Fibroblast of villous mesenchyme (primary cell): ENCODE measurements at regions not wholly inside any gene's neighbourhood (a gene's known extent, or its start where the extent isn't known, plus 50 kb on each side); places are given as distances from the start of the nearest gene placed in this dataset.

Source experiments
- DNase-seq: peaks from one replicate; pipeline ENCODE4 v3.0.0-alpha.2; 2010; ENCODE audit warnings: low read depth
- H3K4me3 ChIP-seq: 2 replicates; pipeline ENCODE4 v1.5.1; 2011; ENCODE audit warnings: low read depth, mild to moderate bottlenecking, low read length
- TF ChIP-seq, protein P1 (sequence below): IDR thresholded peaks from 2 replicates; pipeline ENCODE4 v1.5.1; 2012; ENCODE audit warnings: low read depth, mild to moderate bottlenecking, low read length; ENCODE audit not compliant: insufficient read depth

DNA sequence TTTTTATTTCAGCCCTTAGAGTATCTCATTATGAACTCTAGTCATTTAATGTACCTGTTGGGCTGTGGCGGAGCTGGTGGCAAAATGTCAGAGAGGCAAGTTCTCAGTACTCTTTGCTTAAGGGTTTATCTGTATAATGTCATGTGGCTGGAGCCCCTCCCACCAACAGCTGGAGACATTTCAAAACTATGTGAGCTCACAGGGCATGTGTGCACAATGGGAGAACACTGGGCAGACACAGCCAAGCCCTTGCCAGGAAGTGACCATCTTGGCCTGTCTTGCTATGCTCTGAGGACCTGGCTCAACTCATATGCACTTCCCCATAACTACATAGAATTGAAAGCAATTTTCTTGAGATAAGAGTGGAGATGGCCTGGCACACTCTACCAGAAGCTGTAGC lies 296.4 kb downstream of the PTPRU start:
- TF ChIP-seq, protein P1, sequence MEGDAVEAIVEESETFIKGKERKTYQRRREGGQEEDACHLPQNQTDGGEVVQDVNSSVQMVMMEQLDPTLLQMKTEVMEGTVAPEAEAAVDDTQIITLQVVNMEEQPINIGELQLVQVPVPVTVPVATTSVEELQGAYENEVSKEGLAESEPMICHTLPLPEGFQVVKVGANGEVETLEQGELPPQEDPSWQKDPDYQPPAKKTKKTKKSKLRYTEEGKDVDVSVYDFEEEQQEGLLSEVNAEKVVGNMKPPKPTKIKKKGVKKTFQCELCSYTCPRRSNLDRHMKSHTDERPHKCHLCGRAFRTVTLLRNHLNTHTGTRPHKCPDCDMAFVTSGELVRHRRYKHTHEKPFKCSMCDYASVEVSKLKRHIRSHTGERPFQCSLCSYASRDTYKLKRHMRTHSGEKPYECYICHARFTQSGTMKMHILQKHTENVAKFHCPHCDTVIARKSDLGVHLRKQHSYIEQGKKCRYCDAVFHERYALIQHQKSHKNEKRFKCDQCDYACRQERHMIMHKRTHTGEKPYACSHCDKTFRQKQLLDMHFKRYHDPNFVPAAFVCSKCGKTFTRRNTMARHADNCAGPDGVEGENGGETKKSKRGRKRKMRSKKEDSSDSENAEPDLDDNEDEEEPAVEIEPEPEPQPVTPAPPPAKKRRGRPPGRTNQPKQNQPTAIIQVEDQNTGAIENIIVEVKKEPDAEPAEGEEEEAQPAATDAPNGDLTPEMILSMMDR: no peak
- H3K4me3 ChIP-seq: no peak overlapping the region
- peak; percentile 4 for DNase-seq

DNA sequence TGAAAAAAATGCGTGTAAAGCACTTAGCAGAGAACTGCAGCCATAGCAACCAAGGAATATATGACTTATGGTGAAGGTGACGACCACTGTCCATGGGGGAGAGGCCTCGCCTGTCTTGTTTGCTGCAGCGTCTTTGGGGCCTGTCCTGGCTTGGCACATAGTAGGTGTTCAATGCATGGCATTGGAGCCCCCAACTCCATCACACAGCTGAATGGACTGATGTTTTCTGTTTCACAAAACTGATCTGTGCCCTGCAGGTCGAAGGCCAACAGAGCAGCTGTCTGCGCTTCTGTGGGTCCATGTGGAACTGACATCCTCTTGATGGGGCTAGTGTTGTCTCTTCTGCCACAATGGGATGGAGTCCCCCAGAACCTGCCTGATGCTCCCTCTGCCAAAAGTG lies 296.0 kb downstream of the PTPRU start:
- no peak overlapping the region for H3K4me3 ChIP-seq
- DNase-seq: no peak
- TF ChIP-seq, protein P1: no peak

DNA sequence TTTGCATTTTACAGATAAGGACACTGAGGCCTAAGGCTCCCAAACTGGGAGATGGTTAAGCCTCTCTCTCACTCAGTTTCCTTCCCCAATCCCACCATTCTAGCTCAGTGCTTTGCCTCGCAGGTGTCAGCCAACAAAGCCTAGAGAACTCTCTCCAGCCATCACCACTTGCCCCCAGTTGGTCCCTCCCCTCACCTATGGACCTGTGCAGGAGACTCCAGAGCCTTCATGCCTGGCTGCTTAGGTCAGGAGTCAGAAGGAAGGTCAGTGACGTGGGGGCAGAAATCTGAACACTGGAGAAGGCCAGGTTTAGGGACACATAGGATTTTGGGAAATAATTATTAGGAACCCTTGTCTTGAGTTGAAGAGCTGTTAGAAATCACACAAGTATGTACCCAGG lies 295.3 kb downstream of the PTPRU start:
- no peak for DNase-seq
- TF ChIP-seq, protein P1: no peak
- no peak overlapping the region for H3K4me3 ChIP-seq

DNA sequence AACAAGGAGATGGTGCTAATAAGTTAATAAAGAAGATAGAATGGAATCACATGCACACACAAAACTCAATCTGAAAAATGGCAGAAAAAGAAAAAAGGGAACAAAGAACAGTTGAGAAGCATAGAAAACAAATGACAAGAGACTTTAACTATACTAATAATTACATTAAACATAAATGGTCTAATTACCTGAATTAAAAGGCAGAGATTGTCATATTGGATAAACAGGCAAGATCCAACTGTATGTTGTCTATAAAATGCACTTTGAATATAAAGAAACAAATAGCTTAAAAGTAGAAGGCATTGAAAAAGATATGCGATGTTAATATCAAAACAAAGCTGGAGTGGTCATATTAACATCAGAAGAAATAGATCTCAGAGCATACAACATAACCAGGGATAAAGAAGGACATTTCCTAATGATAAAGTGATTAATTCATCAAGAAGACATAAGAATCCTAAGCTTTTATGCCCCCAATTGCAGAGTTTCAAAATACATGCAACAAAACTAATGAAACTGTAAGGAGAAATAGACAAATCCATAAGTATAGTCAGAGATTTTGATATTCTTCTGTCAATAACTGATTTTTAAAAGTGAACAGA lies 293.5 kb downstream of the PTPRU start:
- no peak overlapping the region for H3K4me3 ChIP-seq
- TF ChIP-seq, protein P1: no peak
- DNase-seq: no peak

DNA sequence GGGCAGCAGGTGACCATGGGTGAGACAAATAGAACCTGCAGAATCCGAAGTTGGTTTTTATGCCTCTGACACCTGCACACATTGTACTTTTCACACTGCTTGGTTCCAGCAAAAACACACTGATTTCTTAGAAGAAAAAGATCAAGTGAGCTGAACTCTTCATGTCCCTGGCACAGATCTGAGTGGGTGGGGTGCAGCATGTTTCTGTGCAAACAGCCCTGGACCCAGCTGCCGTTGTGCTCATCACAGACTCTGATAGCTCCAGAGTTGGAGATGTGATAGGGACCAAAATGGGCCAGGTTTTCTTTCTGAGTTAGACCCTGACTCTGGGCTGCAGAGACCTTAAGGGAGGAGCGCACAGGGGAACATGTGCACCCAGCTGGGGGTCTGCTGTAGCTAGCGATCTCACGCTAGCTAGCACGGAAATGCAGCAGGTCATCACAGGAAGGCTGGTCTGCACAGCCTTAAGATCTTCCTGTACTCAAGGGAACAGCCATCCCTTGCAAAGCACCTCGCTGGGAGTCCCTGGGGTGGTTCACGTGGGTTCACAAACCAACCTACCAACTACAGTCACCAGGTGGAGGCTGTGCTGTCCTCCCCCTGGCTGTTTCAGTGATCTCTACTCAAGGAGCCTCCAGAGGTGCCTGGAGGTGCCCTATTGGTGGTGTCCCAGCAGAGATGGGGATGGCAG lies 291.1 kb downstream of the PTPRU start:
- H3K4me3 ChIP-seq: no peak overlapping the region
- DNase-seq: no peak
- TF ChIP-seq, protein P1: no peak

DNA sequence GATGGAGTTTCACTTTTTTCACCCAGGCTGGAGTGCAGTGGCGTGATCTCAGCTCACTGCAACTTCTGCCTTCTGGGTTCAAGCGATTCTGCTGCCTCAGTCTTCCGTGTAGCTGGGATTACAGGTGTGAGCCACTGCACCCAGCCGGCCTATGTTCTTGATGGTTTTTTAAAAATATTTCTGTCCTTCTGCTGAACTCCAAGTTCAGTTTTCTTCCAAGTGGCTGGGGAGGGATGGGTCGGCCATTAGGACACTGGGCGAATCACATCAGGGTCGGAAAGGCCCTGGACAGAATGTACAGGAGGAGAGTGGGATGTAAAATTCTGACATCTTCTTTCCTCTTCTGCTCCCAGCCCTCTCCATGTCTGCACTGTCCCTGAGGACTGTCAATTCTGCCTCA lies 289.6 kb downstream of the PTPRU start:
- no peak overlapping the region for H3K4me3 ChIP-seq
- no peak for DNase-seq
- TF ChIP-seq, protein P1: no peak
